Stomach (tissue), 4 donors: ENCODE measurements at regions not wholly inside any gene's neighbourhood (a gene's known extent, or its start where the extent isn't known, plus 50 kb on each side); places are given as distances from the start of the nearest gene placed in this dataset.

Source experiments
- EP300 ChIP-seq: sonication (generic); formaldehyde crosslinking; IDR thresholded peaks from one replicate; pipeline ENCODE4 v1.6.1; 2017; ENCODE audit warnings: antibody characterized with exemption
- POLR2A ChIP-seq, 4 donors: fragments of 450-650 bp; IDR thresholded peaks; one replicate each; pipeline ENCODE4 v1.6.1; 2016; ENCODE audit warnings: antibody characterized with exemption in 4 of 4, control low read depth in 2 of 4, mild to moderate bottlenecking in 1 of 4, moderate library complexity in 1 of 4
- TF ChIP-seq, protein P1 (sequence below), 7 experiments: fragments of 450-650 bp in 4 of 7; fragments of 200-600 bp in 3 of 7; sonication (generic) in 3 of 7; IDR thresholded peaks; one replicate each; pipeline ENCODE4 v1.5.1; 2016 to 2019; ENCODE audit warnings: antibody characterized with exemption in 7 of 7, control low read depth in 2 of 7, mild to moderate bottlenecking in 1 of 7

GRCh38 chr7:109616551-109617069, 1046.9 kb downstream of the DNAJB9 start:
- TF ChIP-seq, protein P1, sequence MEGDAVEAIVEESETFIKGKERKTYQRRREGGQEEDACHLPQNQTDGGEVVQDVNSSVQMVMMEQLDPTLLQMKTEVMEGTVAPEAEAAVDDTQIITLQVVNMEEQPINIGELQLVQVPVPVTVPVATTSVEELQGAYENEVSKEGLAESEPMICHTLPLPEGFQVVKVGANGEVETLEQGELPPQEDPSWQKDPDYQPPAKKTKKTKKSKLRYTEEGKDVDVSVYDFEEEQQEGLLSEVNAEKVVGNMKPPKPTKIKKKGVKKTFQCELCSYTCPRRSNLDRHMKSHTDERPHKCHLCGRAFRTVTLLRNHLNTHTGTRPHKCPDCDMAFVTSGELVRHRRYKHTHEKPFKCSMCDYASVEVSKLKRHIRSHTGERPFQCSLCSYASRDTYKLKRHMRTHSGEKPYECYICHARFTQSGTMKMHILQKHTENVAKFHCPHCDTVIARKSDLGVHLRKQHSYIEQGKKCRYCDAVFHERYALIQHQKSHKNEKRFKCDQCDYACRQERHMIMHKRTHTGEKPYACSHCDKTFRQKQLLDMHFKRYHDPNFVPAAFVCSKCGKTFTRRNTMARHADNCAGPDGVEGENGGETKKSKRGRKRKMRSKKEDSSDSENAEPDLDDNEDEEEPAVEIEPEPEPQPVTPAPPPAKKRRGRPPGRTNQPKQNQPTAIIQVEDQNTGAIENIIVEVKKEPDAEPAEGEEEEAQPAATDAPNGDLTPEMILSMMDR (IDR thresholded peaks at IDR 0.05), result no peak
- TF ChIP-seq POLR2A (IDR thresholded peaks at IDR 0.05) (no peak), EP300 (no peak)
